MG63 (cell line): ENCODE measurements at regions not wholly inside any gene's neighbourhood (a gene's known extent, or its start where the extent isn't known, plus 50 kb on each side); places are given as distances from the start of the nearest gene placed in this dataset.
"Not testable (repeated sequence)": the region's sequence is repeated elsewhere in the genome, so short reads cannot be mapped to it uniquely, and the experiment has no call there.

Experiments used
- DNase-seq: peaks from one replicate; pipeline ENCODE4 v3.0.0-alpha.2; 2020
- H3K27me3 ChIP-seq: fragments of 250-450 bp; sonication (Bioruptor Pico); 2 replicates; pipeline ENCODE4 v1.5.1; 2020; ENCODE audit warnings: mild to moderate bottlenecking, moderate library complexity
- H3K36me3 ChIP-seq: fragments of 250-450 bp; sonication (Bioruptor Pico); 2 replicates; pipeline ENCODE4 v1.5.1; 2020; ENCODE audit warnings: mild to moderate bottlenecking, moderate library complexity
- H3K4me3 ChIP-seq: fragments of 250-450 bp; sonication (Bioruptor Pico); 2 replicates; pipeline ENCODE4 v1.5.1; 2020; ENCODE audit warnings: mild to moderate bottlenecking, moderate library complexity
- H3K9me3 ChIP-seq: fragments of 250-450 bp; sonication (Bioruptor Pico); 2 replicates; pipeline ENCODE4 v1.5.1; 2020; ENCODE audit warnings: mild to moderate bottlenecking, moderate library complexity

DNA sequence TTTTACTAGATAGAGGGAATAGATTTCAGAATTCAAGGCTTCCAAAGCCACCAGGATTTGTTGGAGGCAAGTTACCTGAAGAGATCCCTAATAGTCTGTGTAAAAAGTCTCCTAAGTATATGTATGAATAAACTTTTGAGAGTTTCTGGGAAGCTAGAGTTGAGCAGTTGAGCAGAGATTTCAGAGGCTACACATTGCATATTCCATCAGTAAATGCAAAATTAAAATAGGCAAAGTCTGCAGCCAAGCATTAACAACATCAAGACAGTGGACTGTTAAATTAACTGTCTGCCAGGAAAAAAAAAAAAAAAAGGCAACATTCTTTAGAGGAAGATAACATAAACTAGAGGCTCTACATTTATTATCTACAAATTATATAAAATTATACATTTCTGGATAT, 420.4 kb upstream of the TMEFF2 start:
- no peak for DNase-seq
- Histone ChIP-seq H3K4me3 (no peak overlapping the region), H3K9me3 (no peaks in the 10 kb centered on the region), H3K36me3 (no peaks in the 10 kb centered on the region), H3K27me3 (no peaks in the 10 kb centered on the region)

DNA sequence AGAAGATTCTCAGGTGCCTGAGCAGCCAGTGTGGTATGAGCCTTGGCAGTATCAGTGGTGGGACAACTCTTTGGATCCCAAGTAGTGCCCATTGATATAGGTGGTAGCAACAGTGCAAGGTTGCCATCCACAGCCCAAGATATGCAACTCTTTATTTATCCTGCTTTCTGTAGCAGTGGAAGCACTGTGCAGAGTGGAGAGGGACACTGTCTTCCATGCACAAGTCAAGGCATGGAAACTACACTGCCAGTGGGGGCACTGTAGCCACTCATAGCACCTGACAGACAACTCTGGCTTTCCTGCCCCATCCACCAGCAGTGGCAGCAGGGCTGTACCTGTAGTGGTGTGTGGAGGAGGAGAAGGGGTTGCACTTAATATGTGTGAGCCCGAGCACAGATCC, 409.6 kb upstream of the TMEFF2 start:
- H3K4me3 ChIP-seq = no peak overlapping the region
- no peaks in the 10 kb centered on the region for H3K36me3 ChIP-seq
- no peak for DNase-seq
- H3K27me3 ChIP-seq = no peaks in the 10 kb centered on the region
- H3K9me3 ChIP-seq = no peaks in the 10 kb centered on the region

DNA sequence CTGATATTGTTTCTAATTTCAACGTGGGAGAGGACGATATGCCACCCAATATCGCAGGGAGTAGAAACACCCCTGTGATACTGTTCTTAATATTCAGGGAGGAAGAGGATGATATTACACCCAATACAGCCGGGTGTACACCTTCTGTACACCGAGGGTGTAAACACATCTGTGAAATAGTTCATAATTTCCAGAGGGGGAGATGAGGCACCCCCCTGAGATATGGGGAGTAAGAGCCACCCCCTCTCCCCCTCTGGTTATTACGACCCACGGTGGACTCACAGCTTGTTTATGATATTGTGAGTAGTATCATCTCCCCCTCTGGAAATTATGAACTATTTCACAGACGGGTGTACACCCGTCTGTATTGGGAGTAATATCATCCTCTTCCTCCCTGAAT, 403.9 kb upstream of the TMEFF2 start:
- H3K9me3 ChIP-seq, H3K36me3 ChIP-seq, H3K27me3 ChIP-seq, H3K4me3 ChIP-seq, DNase-seq: not testable (repeated sequence)

DNA sequence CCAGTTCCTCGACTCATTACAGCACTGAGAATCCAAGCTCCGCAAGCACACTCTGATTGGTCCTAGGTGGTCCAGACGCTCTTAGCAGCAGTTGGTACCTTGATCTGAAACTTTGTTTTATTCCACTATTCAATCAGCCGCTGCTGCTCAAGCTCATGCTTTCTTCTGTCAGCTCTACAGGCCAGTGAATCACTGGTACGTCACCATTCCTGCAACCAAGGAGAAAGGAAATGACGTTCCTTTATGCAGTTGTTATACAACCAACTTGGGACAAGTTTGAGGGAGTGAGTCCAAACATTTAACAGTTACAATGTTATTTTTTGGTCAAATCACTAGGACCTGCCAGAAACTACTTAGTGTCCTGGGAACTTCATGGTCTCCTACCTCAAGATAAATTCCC, 398.8 kb upstream of the TMEFF2 start:
- H3K36me3 ChIP-seq = no peaks in the 10 kb centered on the region
- peaks cover 6% of the 10 kb centered on the region; the same call in 1 of the 2 replicates for H3K9me3 ChIP-seq

GRCh38 chr2:192591617-192592016, 396.9 kb upstream of the TMEFF2 start:
- Histone ChIP-seq H3K36me3 (no peaks in the 10 kb centered on the region), H3K9me3 (peaks cover 8% of the 10 kb centered on the region; the same call in 1 of the 2 replicates), H3K4me3 (no peak overlapping the region), H3K27me3 (no peaks in the 10 kb centered on the region)
- no peak for DNase-seq

More for the DNA sequence above, 398.8 kb upstream of the TMEFF2 start:
- H3K4me3 ChIP-seq = no peak overlapping the region
- H3K27me3 ChIP-seq = no peaks in the 10 kb centered on the region
- DNase-seq = no peak

DNA sequence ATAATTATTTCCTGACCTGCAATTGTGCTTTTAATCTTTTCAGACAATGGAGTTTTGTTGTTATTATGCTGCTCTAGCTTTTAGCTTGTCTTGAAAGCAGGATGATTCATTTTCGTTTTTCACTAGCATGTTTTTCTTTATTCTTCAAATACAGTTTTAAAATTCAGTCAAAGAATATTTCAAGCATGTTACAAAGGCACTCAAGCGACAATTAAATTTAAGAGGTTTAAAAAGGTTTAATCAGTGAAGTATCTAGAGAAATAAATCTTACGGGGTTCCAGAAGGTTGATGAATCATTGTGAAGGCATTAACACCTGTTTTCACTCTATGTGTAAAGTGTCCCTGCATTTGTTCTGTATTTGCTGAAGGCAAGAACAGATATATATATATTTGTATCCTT, 390.7 kb upstream of the TMEFF2 start:
- peaks cover 5% of the 10 kb centered on the region; the same call in 1 of the 2 replicates for H3K9me3 ChIP-seq
- H3K36me3 ChIP-seq = no peaks in the 10 kb centered on the region
- DNase-seq = no peak
- H3K4me3 ChIP-seq = no peak overlapping the region
- no peaks in the 10 kb centered on the region; the same call in 1 of the 2 replicates for H3K27me3 ChIP-seq

- DNase-seq = no peak
- Histone ChIP-seq H3K4me3 (no peak overlapping the region), H3K36me3 (no peaks in the 10 kb centered on the region), H3K9me3 (peaks cover 5% of the 10 kb centered on the region; the same call in 1 of the 2 replicates), H3K27me3 (no peaks in the 10 kb centered on the region; the same call in 1 of the 2 replicates)
Observed at GRCh38 chr2:192584976-192585375, 390.2 kb upstream of the TMEFF2 start.

DNA sequence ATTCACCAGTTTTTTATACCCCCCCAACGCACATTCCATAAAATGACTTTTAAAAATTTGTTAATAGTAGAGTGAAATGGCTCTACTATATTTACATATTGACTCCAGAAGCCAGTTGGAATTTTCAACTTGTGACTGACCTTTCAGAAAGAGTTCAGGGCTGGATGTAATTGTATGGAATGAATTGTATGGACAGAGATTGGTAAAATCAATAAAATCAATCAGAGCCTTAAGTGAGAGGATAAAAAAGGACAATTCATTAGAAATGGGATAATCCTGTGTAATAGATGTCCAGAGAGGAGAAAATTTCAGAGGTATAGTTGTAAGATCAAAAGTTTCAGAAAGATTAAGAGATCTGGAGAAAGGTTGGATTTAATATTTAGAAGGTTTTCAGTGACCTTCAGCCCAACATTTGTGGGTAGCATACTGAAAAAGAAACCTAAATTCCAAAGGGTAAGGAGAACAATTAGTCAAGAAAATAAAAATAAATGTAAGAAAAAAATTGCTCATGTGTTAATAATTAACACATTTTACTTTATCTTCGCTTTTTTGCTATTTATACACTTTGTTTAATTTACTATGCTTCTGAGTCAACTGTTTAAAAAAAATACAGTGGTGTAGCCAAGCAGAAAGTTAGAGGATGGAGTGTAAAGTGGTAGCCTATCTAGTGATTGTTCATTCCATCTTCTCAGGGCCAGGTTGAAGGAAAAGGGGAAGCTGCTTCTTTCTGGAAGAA, 385.4 kb upstream of the TMEFF2 start:
- Histone ChIP-seq H3K9me3 (no peaks in the 10 kb centered on the region), H3K27me3 (no peaks in the 10 kb centered on the region; the same call in 1 of the 2 replicates), H3K36me3 (no peaks in the 10 kb centered on the region), H3K4me3 (no peak overlapping the region)
- DNase-seq = no peak

GRCh38 chr2:192578780-192579179, 384.0 kb upstream of the TMEFF2 start:
- H3K4me3 ChIP-seq = no peak overlapping the region
- no peaks in the 10 kb centered on the region for H3K9me3 ChIP-seq
- no peaks in the 10 kb centered on the region; the same call in 1 of the 2 replicates for H3K27me3 ChIP-seq
- no peak for DNase-seq
- no peaks in the 10 kb centered on the region for H3K36me3 ChIP-seq

DNA sequence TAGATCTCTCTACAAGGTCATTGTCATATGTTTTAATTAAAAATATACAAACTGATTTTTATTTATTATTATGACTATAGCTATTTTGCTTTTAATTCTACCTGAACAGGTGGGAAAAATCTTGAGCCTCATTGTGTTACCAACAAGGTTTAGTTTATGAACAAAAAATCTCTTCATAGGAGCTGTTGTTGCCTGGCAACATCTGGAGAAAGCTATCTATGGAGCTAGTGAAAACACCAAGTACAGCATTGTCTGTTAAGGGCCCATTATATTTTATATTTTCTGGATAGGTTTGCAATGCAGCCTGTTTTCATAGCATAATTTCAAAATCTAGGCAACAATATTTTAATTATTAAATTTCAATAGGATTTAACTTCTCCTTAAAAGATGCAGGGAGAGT, 383.0 kb upstream of the TMEFF2 start:
- H3K27me3 ChIP-seq = no peaks in the 10 kb centered on the region
- no peak for DNase-seq
- no peaks in the 10 kb centered on the region for H3K36me3 ChIP-seq
- no peaks in the 10 kb centered on the region for H3K9me3 ChIP-seq
- H3K4me3 ChIP-seq = no peak overlapping the region

DNA sequence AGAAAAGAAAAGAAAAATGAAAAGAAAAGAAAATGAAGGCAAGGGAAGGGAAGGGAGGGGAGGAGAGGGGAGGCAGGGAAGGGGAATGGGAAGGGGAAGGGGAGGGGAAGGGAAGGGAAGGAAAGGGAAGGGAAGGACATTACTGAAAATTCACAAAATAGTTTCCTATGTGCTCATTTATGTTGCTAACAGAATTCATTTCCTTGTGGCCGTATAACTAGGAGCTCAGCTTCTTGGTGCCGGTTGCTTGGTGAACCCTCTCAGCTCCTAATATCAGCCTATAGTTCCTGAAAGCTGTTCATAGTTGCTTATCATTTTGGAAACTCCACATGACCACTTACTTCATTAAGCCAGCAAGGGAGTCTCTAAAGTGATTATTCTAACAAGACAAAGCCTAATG, 379.8 kb upstream of the TMEFF2 start:
- Histone ChIP-seq H3K4me3 (no peak overlapping the region), H3K36me3 (no peaks in the 10 kb centered on the region), H3K9me3 (no peaks in the 10 kb centered on the region), H3K27me3 (no peaks in the 10 kb centered on the region)
- DNase-seq = no peak

DNA sequence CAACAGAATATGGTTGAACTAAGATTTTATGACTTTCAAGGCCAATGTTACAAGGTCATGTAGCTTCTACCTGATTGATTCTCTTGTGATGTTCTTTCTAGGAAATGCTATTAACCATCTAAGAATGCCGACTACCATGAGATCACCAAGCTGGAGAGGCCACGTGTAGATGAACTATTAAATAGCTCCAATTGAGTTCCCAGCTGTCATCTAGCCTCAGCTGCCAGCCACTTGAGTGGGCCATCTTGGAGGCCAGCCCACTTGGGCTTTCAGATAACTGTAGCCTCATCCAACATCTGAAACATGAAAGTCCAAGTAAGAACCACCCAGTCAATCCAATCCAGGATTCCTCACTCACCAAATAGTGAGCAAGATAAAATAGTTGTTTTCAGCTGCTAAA, 376.9 kb upstream of the TMEFF2 start:
- no peaks in the 10 kb centered on the region for H3K9me3 ChIP-seq
- no peak for DNase-seq
- H3K4me3 ChIP-seq = no peak overlapping the region
- no peaks in the 10 kb centered on the region for H3K27me3 ChIP-seq
- no peaks in the 10 kb centered on the region for H3K36me3 ChIP-seq

GRCh38 chr2:192570788-192571187, 376.1 kb upstream of the TMEFF2 start:
- Histone ChIP-seq H3K27me3 (no peaks in the 10 kb centered on the region), H3K4me3 (no peak overlapping the region), H3K36me3 (no peaks in the 10 kb centered on the region), H3K9me3 (no peaks in the 10 kb centered on the region)
- no peak for DNase-seq

DNA sequence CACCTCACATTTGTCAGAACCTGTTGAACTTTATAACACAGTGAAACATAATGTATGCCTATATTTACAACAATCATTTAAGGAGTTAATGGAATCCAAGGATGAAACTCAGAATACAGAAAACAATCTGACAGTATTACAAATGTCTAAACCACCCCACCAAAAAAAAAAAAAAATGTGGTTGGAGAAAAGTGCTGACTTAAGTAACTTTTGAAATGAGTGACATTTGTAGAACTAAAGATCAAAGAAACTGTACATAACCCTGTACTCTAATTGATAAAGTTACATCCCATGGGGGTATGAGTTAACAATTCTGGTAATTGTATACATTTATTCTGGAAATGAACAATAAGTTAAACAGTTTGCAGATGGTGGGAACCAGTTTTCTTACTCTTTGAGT, 372.1 kb upstream of the TMEFF2 start:
- H3K9me3 ChIP-seq = no peaks in the 10 kb centered on the region

GRCh38 chr2:192560326-192560725, 365.6 kb upstream of the TMEFF2 start:
- H3K36me3 ChIP-seq = no peaks in the 10 kb centered on the region
- H3K27me3 ChIP-seq = no peaks in the 10 kb centered on the region
- DNase-seq = no peak
- no peak overlapping the region for H3K4me3 ChIP-seq
- no peaks in the 10 kb centered on the region for H3K9me3 ChIP-seq

More for the DNA sequence above, 372.1 kb upstream of the TMEFF2 start:
- Histone ChIP-seq H3K36me3 (no peaks in the 10 kb centered on the region), H3K27me3 (no peaks in the 10 kb centered on the region), H3K4me3 (no peak overlapping the region)
- DNase-seq = no peak

DNA sequence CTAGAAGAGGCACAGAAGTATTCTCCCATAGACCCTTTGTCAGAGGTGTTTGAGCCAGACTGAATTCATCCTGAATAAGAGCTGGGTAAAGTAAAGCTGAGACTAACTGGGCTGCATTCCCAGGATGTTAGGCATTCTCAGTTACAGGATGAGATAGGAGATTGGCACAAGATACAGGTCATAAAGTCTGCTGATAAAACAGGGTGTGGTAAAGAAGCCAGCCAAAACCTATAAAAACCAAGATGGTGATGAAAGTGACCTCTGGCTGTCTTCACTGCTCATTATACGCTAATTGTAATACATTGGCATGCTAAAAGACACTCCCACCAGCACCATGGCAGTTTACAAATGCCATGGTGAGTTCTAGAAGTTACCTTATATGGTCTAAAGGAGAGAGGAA, 364.9 kb upstream of the TMEFF2 start:
- no peak overlapping the region for H3K4me3 ChIP-seq
- peak; percentile 7 for DNase-seq
- no peaks in the 10 kb centered on the region for H3K27me3 ChIP-seq

DNA sequence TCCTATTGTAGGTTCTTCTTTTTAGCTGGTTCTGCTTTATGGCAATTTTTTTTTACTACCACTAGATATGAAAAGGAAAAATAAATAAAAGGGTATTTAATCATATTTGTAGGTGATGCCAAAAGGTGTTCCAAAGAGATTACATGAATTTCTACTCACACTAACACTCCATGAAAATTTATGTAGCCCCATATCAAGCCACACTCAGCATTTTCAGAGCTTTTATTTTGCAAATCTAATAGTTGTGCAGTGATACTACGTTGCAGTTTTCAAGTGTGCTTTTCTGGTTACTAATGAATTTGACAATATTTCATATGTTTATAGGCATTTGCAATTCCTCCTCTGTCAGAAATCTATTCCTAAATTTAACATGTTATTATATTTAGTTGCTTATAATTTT, 363.9 kb upstream of the TMEFF2 start:
- no peaks in the 10 kb centered on the region for H3K36me3 ChIP-seq
- H3K9me3 ChIP-seq = no peaks in the 10 kb centered on the region
- no peak for DNase-seq
- no peaks in the 10 kb centered on the region for H3K27me3 ChIP-seq
- no peak overlapping the region for H3K4me3 ChIP-seq

More for the DNA sequence above, 364.9 kb upstream of the TMEFF2 start:
- H3K36me3 ChIP-seq = no peaks in the 10 kb centered on the region
- H3K9me3 ChIP-seq = no peaks in the 10 kb centered on the region

GRCh38 chr2:192555740-192556139, 361.0 kb upstream of the TMEFF2 start:
- DNase-seq = no peak
- Histone ChIP-seq H3K4me3 (no peak overlapping the region), H3K9me3 (no peaks in the 10 kb centered on the region), H3K27me3 (no peaks in the 10 kb centered on the region), H3K36me3 (no peaks in the 10 kb centered on the region)
